GM23338 (cell line): ENCODE measurements at regions not wholly inside any gene's neighbourhood (a gene's known extent, or its start where the extent isn't known, plus 50 kb on each side); places are given as distances from the start of the nearest gene placed in this dataset.

ENCODE experiments used
- ATAC-seq: fragments of 200-7000 bp; cut with Tn5 transposase; 3 replicates; pipeline ENCODE4 v1.9.1; 2020
- DNase-seq: peaks from one replicate; pipeline ENCODE4 v3.0.0-alpha.2; 2015; ENCODE audit warnings: low spot score
- H2AFZ ChIP-seq: fragments of 200-600 bp; sonication (generic); 2 replicates; pipeline ENCODE4 v1.8.0; 2016; ENCODE audit warnings: antibody characterized with exemption, mild to moderate bottlenecking, moderate library complexity
- H3F3A ChIP-seq: fragments of 200-600 bp; sonication (generic); replicated peaks from 2 replicates; pipeline ENCODE4 v1.8.0; 2017; ENCODE audit warnings: antibody characterized with exemption, mixed run types, low read depth
- H3K27ac ChIP-seq: fragments of 200-600 bp; sonication (generic); 2 replicates; pipeline ENCODE4 v1.6.1; 2016; ENCODE audit warnings: low read depth
- H3K27me3 ChIP-seq: fragments of 200-600 bp; sonication (generic); 2 replicates; pipeline ENCODE4 v1.8.0; 2016; ENCODE audit warnings: mild to moderate bottlenecking, mixed run types, moderate library complexity; ENCODE audit not compliant: insufficient read depth
- H3K36me3 ChIP-seq: fragments of 200-600 bp; sonication (generic); 2 replicates; pipeline ENCODE4 v1.8.0; 2016; ENCODE audit warnings: mild to moderate bottlenecking; ENCODE audit not compliant: insufficient read depth
- H3K4me1 ChIP-seq: fragments of 200-600 bp; sonication (generic); 2 replicates; pipeline ENCODE4 v1.8.0; 2016; ENCODE audit warnings: mild to moderate bottlenecking, moderate library complexity; ENCODE audit not compliant: insufficient read depth
- H3K4me2 ChIP-seq: fragments of 200-600 bp; sonication (generic); 2 replicates; pipeline ENCODE4 v1.7.1; 2017; ENCODE audit warnings: mixed run types
- H3K4me3 ChIP-seq: fragments of 200-600 bp; sonication (generic); 2 replicates; pipeline ENCODE4 v1.6.1; 2016; ENCODE audit warnings: mixed run types
- H3K79me2 ChIP-seq: fragments of 200-600 bp; sonication (generic); replicated peaks from 2 replicates; pipeline ENCODE4 v1.8.0; 2017; ENCODE audit warnings: mild to moderate bottlenecking; ENCODE audit not compliant: insufficient read depth
- H3K9me2 ChIP-seq: fragments of 200-600 bp; sonication (generic); 2 replicates; pipeline ENCODE4 v1.8.0; 2017; ENCODE audit not compliant: insufficient read depth
- H4K20me1 ChIP-seq: fragments of 200-600 bp; sonication (generic); replicated peaks from 2 replicates; pipeline ENCODE4 v1.8.0; 2017; ENCODE audit warnings: mild to moderate bottlenecking; ENCODE audit not compliant: insufficient read depth
- H3K27ac Mint-ChIP-seq: 2 replicates; pipeline ENCODE4 v1.8.0; 2020; ENCODE audit warnings: inconsistent platforms, mild to moderate bottlenecking, moderate library complexity, mixed read lengths
- H3K27me3 Mint-ChIP-seq: 3 replicates; pipeline ENCODE4 v1.8.0; 2022; ENCODE audit warnings: low read depth, mild to moderate bottlenecking, moderate library complexity, mixed read lengths, inconsistent platforms; ENCODE audit not compliant: insufficient read depth, poor library complexity
- H3K36me3 Mint-ChIP-seq: 3 replicates; pipeline ENCODE4 v1.8.0; 2021; ENCODE audit warnings: low read depth, mild to moderate bottlenecking, inconsistent platforms, moderate library complexity, mixed read lengths
- H3K4me1 Mint-ChIP-seq: 3 replicates; pipeline ENCODE4 v1.8.0; 2020; ENCODE audit warnings: mild to moderate bottlenecking, inconsistent platforms, mixed read lengths
- H3K4me3 Mint-ChIP-seq: 3 replicates; pipeline ENCODE4 v1.8.0; 2021; ENCODE audit warnings: moderate library complexity, mild to moderate bottlenecking, inconsistent platforms, mixed read lengths
- H3K9me3 Mint-ChIP-seq: 3 replicates; pipeline ENCODE4 v1.8.0; 2020; ENCODE audit warnings: moderate library complexity, mild to moderate bottlenecking, inconsistent platforms, mixed read lengths
- CREB1 ChIP-seq: fragments of 250-450 bp; sonication (Bioruptor Pico); IDR thresholded peaks from 2 replicates; pipeline ENCODE4 v1.5.0; 2020; ENCODE audit warnings: low read depth, mild to moderate bottlenecking, moderate library complexity
- EZH2 ChIP-seq: fragments of 200-600 bp; sonication (generic); IDR thresholded peaks from one replicate; pipeline ENCODE4 v1.8.0; 2017; ENCODE audit warnings: antibody characterized with exemption, mild to moderate bottlenecking, low read depth; ENCODE audit not compliant: unreplicated experiment
- EZH2phosphoT487 ChIP-seq: fragments of 200-600 bp; sonication (generic); IDR thresholded peaks from one replicate; pipeline ENCODE4 v1.8.1; 2018; ENCODE audit warnings: antibody characterized with exemption; ENCODE audit not compliant: unreplicated experiment
- JUNB ChIP-seq: IDR thresholded peaks from one replicate; pipeline ENCODE4 v1.6.1; 2016; ENCODE audit warnings: antibody characterized with exemption; ENCODE audit not compliant: unreplicated experiment
- NANOG ChIP-seq: IDR thresholded peaks from 2 replicates; pipeline ENCODE4 v1.6.1; 2016; ENCODE audit warnings: antibody characterized with exemption, borderline replicate concordance
- POLR2AphosphoS5 ChIP-seq: IDR thresholded peaks from 2 replicates; pipeline ENCODE4 v1.6.1; 2016; ENCODE audit warnings: antibody characterized with exemption, low read depth
- STAT1 ChIP-seq: IDR thresholded peaks from one replicate; pipeline ENCODE4 v1.6.1; 2016; ENCODE audit warnings: antibody characterized with exemption; ENCODE audit not compliant: unreplicated experiment
- ZNF114 ChIP-seq: fragments of 250-450 bp; sonication (Bioruptor Pico); IDR thresholded peaks from 2 replicates; pipeline ENCODE4 v1.5.0; 2020; ENCODE audit warnings: mild to moderate bottlenecking, moderate library complexity
- ZNF331 ChIP-seq: fragments of 250-450 bp; sonication (Bioruptor Pico); IDR thresholded peaks from 2 replicates; pipeline ENCODE4 v1.5.0; 2020; ENCODE audit warnings: low read depth, mild to moderate bottlenecking, moderate library complexity
- TF ChIP-seq, protein P1 (sequence below), 2 experiments: fragments of 200-600 bp in 1 of 2; sonication (generic) in 1 of 2; conservative IDR thresholded peaks; 2 replicates each; pipeline versions ENCODE4 v1.5.1 to v1.6.1; 2016 to 2017; ENCODE audit warnings: antibody characterized with exemption in 2 of 2, low read depth in 2 of 2, mild to moderate bottlenecking in 2 of 2, moderate library complexity in 1 of 2
- TF ChIP-seq, protein P2 (sequence below): IDR thresholded peaks from one replicate; pipeline ENCODE4 v1.6.1; 2018; ENCODE audit warnings: antibody characterized with exemption; ENCODE audit not compliant: unreplicated experiment
- TF ChIP-seq, protein P3 (sequence below): fragments of 250-450 bp; sonication (Bioruptor Pico); IDR thresholded peaks from 2 replicates; pipeline ENCODE4 v1.5.0; 2020; ENCODE audit warnings: mild to moderate bottlenecking, moderate library complexity
- TF ChIP-seq, protein P4 (sequence below): IDR thresholded peaks from 2 replicates; pipeline ENCODE4 v1.6.1; 2016; ENCODE audit warnings: antibody characterized with exemption

DNA sequence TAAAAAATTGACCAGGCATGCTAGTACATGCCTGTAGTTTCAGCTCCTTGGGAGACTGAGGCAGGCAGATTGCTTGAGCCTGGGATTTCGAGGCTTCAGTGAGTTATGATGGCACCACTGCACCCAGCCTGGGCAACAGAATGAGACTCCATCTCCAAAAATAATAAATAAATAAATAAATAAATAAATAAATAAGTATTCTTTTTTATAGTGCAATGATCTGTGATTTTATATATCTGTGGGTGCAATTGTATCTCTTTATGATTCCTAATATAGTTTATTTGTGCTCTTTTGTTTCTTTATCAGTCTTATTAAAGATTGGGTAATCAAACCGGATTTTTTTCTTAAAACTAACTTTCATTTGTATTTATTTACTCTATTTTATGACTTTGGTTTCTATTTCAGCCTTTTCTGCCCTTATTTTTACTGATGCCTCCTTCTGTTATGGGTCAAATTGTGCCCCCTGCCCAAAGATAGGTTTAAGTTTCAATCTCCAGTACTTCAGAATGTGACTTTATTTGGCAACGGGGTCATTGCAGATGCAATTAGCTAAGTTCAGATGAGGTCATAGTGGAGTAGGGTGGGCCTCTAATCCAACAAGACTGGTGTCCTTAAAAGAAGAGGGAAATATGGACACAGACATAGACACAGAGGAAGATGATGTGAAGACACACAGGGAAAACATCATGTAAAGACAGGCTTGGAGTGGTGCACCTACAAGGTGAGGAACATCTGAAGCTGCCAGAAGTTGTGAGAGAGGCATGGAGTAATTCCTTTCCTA lies 74.9 kb upstream of the CDC42BPA start:
- Mint-ChIP-seq H3K4me3 (no peak overlapping the region), H3K27me3 (no peaks in the 10 kb centered on the region), H3K9me3 (no peaks in the 10 kb centered on the region), H3K4me1 (peaks cover 8% of the 10 kb centered on the region; the same call in 2 of the 3 replicates), H3K36me3 (no peaks in the 10 kb centered on the region), H3K27ac (no peak overlapping the region)
- Histone ChIP-seq H3K27me3 (no peaks in the 10 kb centered on the region), H2AFZ (0 out of 2 replicates have a peak overlapping the region, but pooled peaks have one; percentile 10), H3K4me3 (no peak overlapping the region), H3K4me1 (no peaks in the 10 kb centered on the region), H3K9me2 (no peaks in the 10 kb centered on the region; the same call in 1 of the 2 replicates), H3K4me2 (no peak overlapping the region), H3K36me3 (no peaks in the 10 kb centered on the region), H4K20me1 (no peaks in the 10 kb centered on the region), H3F3A (no peaks in the 10 kb centered on the region), H3K79me2 (no peaks in the 10 kb centered on the region), H3K27ac (no peak overlapping the region)
- DNase-seq (no peak), ATAC-seq (no peak)
- TF ChIP-seq, protein P1, sequence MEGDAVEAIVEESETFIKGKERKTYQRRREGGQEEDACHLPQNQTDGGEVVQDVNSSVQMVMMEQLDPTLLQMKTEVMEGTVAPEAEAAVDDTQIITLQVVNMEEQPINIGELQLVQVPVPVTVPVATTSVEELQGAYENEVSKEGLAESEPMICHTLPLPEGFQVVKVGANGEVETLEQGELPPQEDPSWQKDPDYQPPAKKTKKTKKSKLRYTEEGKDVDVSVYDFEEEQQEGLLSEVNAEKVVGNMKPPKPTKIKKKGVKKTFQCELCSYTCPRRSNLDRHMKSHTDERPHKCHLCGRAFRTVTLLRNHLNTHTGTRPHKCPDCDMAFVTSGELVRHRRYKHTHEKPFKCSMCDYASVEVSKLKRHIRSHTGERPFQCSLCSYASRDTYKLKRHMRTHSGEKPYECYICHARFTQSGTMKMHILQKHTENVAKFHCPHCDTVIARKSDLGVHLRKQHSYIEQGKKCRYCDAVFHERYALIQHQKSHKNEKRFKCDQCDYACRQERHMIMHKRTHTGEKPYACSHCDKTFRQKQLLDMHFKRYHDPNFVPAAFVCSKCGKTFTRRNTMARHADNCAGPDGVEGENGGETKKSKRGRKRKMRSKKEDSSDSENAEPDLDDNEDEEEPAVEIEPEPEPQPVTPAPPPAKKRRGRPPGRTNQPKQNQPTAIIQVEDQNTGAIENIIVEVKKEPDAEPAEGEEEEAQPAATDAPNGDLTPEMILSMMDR (conservative IDR thresholded peaks at IDR 0.05; ENCODE audit: low read depth in 2 of 2) = no peak
- TF ChIP-seq STAT1 (no peak), ZNF331 (CRISPR knock-in tag) (no peak), JUNB (no peak), POLR2AphosphoS5 (no peak), CREB1 (no peak), NANOG (no peak), EZH2phosphoT487 (no peak), EZH2 (no peak), ZNF114 (CRISPR knock-in tag) (no peak)
- TF ChIP-seq, protein P2, sequence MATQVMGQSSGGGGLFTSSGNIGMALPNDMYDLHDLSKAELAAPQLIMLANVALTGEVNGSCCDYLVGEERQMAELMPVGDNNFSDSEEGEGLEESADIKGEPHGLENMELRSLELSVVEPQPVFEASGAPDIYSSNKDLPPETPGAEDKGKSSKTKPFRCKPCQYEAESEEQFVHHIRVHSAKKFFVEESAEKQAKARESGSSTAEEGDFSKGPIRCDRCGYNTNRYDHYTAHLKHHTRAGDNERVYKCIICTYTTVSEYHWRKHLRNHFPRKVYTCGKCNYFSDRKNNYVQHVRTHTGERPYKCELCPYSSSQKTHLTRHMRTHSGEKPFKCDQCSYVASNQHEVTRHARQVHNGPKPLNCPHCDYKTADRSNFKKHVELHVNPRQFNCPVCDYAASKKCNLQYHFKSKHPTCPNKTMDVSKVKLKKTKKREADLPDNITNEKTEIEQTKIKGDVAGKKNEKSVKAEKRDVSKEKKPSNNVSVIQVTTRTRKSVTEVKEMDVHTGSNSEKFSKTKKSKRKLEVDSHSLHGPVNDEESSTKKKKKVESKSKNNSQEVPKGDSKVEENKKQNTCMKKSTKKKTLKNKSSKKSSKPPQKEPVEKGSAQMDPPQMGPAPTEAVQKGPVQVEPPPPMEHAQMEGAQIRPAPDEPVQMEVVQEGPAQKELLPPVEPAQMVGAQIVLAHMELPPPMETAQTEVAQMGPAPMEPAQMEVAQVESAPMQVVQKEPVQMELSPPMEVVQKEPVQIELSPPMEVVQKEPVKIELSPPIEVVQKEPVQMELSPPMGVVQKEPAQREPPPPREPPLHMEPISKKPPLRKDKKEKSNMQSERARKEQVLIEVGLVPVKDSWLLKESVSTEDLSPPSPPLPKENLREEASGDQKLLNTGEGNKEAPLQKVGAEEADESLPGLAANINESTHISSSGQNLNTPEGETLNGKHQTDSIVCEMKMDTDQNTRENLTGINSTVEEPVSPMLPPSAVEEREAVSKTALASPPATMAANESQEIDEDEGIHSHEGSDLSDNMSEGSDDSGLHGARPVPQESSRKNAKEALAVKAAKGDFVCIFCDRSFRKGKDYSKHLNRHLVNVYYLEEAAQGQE = no peak
- TF ChIP-seq, protein P3, sequence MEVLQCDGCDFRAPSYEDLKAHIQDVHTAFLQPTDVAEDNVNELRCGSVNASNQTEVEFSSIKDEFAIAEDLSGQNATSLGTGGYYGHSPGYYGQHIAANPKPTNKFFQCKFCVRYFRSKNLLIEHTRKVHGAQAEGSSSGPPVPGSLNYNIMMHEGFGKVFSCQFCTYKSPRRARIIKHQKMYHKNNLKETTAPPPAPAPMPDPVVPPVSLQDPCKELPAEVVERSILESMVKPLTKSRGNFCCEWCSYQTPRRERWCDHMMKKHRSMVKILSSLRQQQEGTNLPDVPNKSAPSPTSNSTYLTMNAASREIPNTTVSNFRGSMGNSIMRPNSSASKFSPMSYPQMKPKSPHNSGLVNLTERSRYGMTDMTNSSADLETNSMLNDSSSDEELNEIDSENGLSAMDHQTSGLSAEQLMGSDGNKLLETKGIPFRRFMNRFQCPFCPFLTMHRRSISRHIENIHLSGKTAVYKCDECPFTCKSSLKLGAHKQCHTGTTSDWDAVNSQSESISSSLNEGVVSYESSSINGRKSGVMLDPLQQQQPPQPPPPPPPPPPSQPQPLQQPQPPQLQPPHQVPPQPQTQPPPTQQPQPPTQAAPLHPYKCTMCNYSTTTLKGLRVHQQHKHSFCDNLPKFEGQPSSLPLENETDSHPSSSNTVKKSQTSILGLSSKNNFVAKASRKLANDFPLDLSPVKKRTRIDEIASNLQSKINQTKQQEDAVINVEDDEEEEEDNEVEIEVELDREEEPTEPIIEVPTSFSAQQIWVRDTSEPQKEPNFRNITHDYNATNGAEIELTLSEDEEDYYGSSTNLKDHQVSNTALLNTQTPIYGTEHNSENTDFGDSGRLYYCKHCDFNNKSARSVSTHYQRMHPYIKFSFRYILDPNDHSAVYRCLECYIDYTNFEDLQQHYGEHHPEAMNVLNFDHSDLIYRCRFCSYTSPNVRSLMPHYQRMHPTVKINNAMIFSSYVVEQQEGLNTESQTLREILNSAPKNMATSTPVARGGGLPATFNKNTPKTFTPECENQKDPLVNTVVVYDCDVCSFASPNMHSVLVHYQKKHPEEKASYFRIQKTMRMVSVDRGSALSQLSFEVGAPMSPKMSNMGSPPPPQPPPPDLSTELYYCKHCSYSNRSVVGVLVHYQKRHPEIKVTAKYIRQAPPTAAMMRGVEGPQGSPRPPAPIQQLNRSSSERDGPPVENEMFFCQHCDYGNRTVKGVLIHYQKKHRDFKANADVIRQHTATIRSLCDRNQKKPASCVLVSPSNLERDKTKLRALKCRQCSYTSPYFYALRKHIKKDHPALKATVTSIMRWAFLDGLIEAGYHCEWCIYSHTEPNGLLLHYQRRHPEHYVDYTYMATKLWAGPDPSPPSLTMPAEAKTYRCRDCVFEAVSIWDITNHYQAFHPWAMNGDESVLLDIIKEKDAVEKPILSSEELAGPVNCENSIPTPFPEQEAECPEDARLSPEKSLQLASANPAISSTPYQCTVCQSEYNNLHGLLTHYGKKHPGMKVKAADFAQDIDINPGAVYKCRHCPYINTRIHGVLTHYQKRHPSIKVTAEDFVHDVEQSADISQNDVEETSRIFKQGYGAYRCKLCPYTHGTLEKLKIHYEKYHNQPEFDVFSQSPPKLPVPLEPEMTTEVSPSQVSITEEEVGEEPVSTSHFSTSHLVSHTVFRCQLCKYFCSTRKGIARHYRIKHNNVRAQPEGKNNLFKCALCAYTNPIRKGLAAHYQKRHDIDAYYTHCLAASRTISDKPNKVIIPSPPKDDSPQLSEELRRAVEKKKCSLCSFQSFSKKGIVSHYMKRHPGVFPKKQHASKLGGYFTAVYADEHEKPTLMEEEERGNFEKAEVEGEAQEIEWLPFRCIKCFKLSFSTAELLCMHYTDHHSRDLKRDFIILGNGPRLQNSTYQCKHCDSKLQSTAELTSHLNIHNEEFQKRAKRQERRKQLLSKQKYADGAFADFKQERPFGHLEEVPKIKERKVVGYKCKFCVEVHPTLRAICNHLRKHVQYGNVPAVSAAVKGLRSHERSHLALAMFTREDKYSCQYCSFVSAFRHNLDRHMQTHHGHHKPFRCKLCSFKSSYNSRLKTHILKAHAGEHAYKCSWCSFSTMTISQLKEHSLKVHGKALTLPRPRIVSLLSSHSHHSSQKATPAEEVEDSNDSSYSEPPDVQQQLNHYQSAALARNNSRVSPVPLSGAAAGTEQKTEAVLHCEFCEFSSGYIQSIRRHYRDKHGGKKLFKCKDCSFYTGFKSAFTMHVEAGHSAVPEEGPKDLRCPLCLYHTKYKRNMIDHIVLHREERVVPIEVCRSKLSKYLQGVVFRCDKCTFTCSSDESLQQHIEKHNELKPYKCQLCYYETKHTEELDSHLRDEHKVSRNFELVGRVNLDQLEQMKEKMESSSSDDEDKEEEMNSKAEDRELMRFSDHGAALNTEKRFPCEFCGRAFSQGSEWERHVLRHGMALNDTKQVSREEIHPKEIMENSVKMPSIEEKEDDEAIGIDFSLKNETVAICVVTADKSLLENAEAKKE (CRISPR knock-in tag) = no peak
- TF ChIP-seq, protein P4, sequence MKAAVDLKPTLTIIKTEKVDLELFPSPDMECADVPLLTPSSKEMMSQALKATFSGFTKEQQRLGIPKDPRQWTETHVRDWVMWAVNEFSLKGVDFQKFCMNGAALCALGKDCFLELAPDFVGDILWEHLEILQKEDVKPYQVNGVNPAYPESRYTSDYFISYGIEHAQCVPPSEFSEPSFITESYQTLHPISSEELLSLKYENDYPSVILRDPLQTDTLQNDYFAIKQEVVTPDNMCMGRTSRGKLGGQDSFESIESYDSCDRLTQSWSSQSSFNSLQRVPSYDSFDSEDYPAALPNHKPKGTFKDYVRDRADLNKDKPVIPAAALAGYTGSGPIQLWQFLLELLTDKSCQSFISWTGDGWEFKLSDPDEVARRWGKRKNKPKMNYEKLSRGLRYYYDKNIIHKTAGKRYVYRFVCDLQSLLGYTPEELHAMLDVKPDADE = no peak
